Breast epithelium (tissue), 4 donors: ENCODE measurements at regions not wholly inside any gene's neighbourhood (a gene's known extent, or its start where the extent isn't known, plus 50 kb on each side); places are given as distances from the start of the nearest gene placed in this dataset.

Experiments
- DNase-seq, 2 donors: peaks; one replicate each; pipeline ENCODE4 v3.0.0-alpha.2; 2019; ENCODE audit warnings: low spot score in 2 of 2
- H3K27ac ChIP-seq, 2 donors: fragments of 200-600 bp; sonication (generic) in 1 of 2; one replicate each; pipeline ENCODE4 v1.5.1; 2016 to 2019; ENCODE audit warnings: mild to moderate bottlenecking in 1 of 2
- H3K27me3 ChIP-seq, 2 donors: fragments of 200-600 bp; sonication (generic) in 1 of 2; one replicate each; pipeline versions ENCODE4 v1.5.1 to v1.6.0; 2017 to 2019; ENCODE audit warnings: control low read depth in 1 of 2, mild to moderate bottlenecking in 1 of 2
- H3K36me3 ChIP-seq: fragments of 200-600 bp; one replicate; pipeline ENCODE4 v1.5.1; 2019
- H3K4me1 ChIP-seq, 2 donors: fragments of 200-600 bp; sonication (generic); one replicate each; pipeline ENCODE4 v1.5.1; 2016 to 2019; ENCODE audit warnings: control low read depth in 1 of 2
- H3K4me3 ChIP-seq, 3 donors: fragments of 200-600 bp; sonication (generic); 1 replicate in 2 of 3; 2 replicates in 1 of 3; pipeline ENCODE4 v1.5.1; 2016 to 2019; ENCODE audit warnings: mild to moderate bottlenecking in 3 of 3, moderate library complexity in 2 of 3
- H3K9me3 ChIP-seq, 2 donors: fragments of 200-600 bp; sonication (generic) in 1 of 2; one replicate each; pipeline ENCODE4 v1.5.1; 2016 to 2019; ENCODE audit warnings: control low read depth in 1 of 2
- CTCF ChIP-seq, 3 donors: fragments of 450-650 bp; IDR thresholded peaks; one replicate each; pipeline ENCODE4 v1.5.1; 2016 to 2017; ENCODE audit warnings: antibody characterized with exemption in 3 of 3, mild to moderate bottlenecking in 3 of 3, moderate library complexity in 3 of 3
- POLR2A ChIP-seq: fragments of 450-650 bp; IDR thresholded peaks from one replicate; pipeline ENCODE4 v1.6.1; 2016; ENCODE audit warnings: antibody characterized with exemption, mild to moderate bottlenecking, moderate library complexity
- POLR2AphosphoS5 ChIP-seq, 3 donors: sonication (generic); formaldehyde crosslinking; IDR thresholded peaks; one replicate each; pipeline ENCODE4 v1.6.1; 2017; ENCODE audit warnings: antibody characterized with exemption in 3 of 3
- intact Hi-C: fragments of 100-400 bp; cut with DNase I; formaldehyde crosslinking; loops from one replicate; pipeline ENCODE4 v1.15.1; 2023; ENCODE audit warnings: low total_unique reads

GRCh38 chr11:116333001-116333535 is 439.7 kb downstream of the BUD13 start:
- Histone ChIP-seq H3K4me1 (no peaks in the 10 kb centered on the region), H3K27me3 (no peaks in the 10 kb centered on the region), H3K36me3 (no peaks in the 10 kb centered on the region), H3K9me3 (peaks cover 0 to 12% of the 10 kb centered on the region in 2 donors), H3K27ac (no peak overlapping the region), H3K4me3 (no peak overlapping the region)
- TF ChIP-seq CTCF (IDR thresholded peaks at IDR 0.05), result no peak
- TF ChIP-seq POLR2A, result no peak
- no peak for TF ChIP-seq POLR2AphosphoS5 (IDR thresholded peaks at IDR 0.05)
- intact Hi-C loops, result no loop called here
- no peak for DNase-seq

- intact Hi-C loops, result no loop called here
- Histone ChIP-seq H3K9me3 (peaks cover 0 to 9% of the 10 kb centered on the region in 2 donors), H3K27ac (no peak overlapping the region), H3K4me1 (no peaks in the 10 kb centered on the region), H3K36me3 (no peaks in the 10 kb centered on the region), H3K27me3 (no peaks in the 10 kb centered on the region), H3K4me3 (no peak overlapping the region)
- no peak for TF ChIP-seq CTCF (IDR thresholded peaks at IDR 0.05)
- no peak for TF ChIP-seq POLR2A
- no peak for TF ChIP-seq POLR2AphosphoS5 (IDR thresholded peaks at IDR 0.05)
- DNase-seq, result no peak
These were observed 440.4 kb downstream of the BUD13 start for GRCh38 chr11:116332391-116332790.

GRCh38 chr11:116331381-116331780 is 441.4 kb downstream of the BUD13 start:
- Histone ChIP-seq H3K36me3 (no peaks in the 10 kb centered on the region), H3K4me1 (no peaks in the 10 kb centered on the region), H3K27me3 (no peaks in the 10 kb centered on the region), H3K4me3 (no peak overlapping the region), H3K9me3 (no peaks in the 10 kb centered on the region), H3K27ac (no peak overlapping the region)
- TF ChIP-seq POLR2AphosphoS5 (IDR thresholded peaks at IDR 0.05) (no peak), POLR2A (no peak), CTCF (IDR thresholded peaks at IDR 0.05) (no peak)
- intact Hi-C loops, result no loop called here
- DNase-seq, result no peak

GRCh38 chr11:116330439-116331185 is 442.2 kb downstream of the BUD13 start:
- Histone ChIP-seq H3K9me3 (no peaks in the 10 kb centered on the region), H3K4me1 (no peaks in the 10 kb centered on the region), H3K27ac (no peak overlapping the region), H3K4me3 (no peak overlapping the region), H3K36me3 (no peaks in the 10 kb centered on the region), H3K27me3 (no peaks in the 10 kb centered on the region)
- TF ChIP-seq CTCF (IDR thresholded peaks at IDR 0.05) (no peak), POLR2A (no peak), POLR2AphosphoS5 (IDR thresholded peaks at IDR 0.05) (no peak)
- intact Hi-C loops, result no loop called here
- DNase-seq, result no peak

GRCh38 chr11:116329354-116330090 is 443.3 kb downstream of the BUD13 start:
- no peak for TF ChIP-seq CTCF (IDR thresholded peaks at IDR 0.05)
- no peak for TF ChIP-seq POLR2AphosphoS5 (IDR thresholded peaks at IDR 0.05)
- no peak for TF ChIP-seq POLR2A
- Histone ChIP-seq H3K4me3 (no peak overlapping the region), H3K4me1 (no peaks in the 10 kb centered on the region), H3K27me3 (no peaks in the 10 kb centered on the region), H3K9me3 (no peaks in the 10 kb centered on the region), H3K27ac (no peak overlapping the region), H3K36me3 (no peaks in the 10 kb centered on the region)
- intact Hi-C loops, result no loop called here
- no peak for DNase-seq
